Small intestine (tissue), 7 donors: ENCODE measurements at regions not wholly inside any gene's neighbourhood (a gene's known extent, or its start where the extent isn't known, plus 50 kb on each side); places are given as distances from the start of the nearest gene placed in this dataset.
"Not testable (repeated sequence)": the region's sequence is repeated elsewhere in the genome, so short reads cannot be mapped to it uniquely, and the experiment has no call there.

Source experiments
- DNase-seq, 2 donors: peaks; one replicate each; pipeline versions ENCODE4 v3.0.0 to v3.0.0-alpha.2; 2013
- FAIRE-seq: peaks from 2 replicates; lab custom pipeline; 2012; peaks lifted over from hg19 to GRCh38; lab: Jason Lieb, UNC
- H3K27ac ChIP-seq, 3 donors: one replicate each; pipeline ENCODE4 v1.5.1; 2013; ENCODE audit warnings: low read length in 2 of 3, mild to moderate bottlenecking in 2 of 3, control low read depth in 1 of 3, inconsistent platforms in 1 of 3, low read depth in 1 of 3, moderate library complexity in 1 of 3
- H3K27me3 ChIP-seq, 3 donors: one replicate each; pipeline ENCODE4 v1.6.1; 2013; ENCODE audit warnings: low read length in 3 of 3, inconsistent platforms in 1 of 3; ENCODE audit not compliant: control insufficient read depth in 3 of 3, insufficient read depth in 3 of 3
- H3K36me3 ChIP-seq, 3 donors: one replicate each; pipeline ENCODE4 v1.6.1; 2013; ENCODE audit warnings: low read length in 3 of 3, inconsistent platforms in 1 of 3, low read depth in 1 of 3, mild to moderate bottlenecking in 1 of 3, moderate library complexity in 1 of 3; ENCODE audit not compliant: control insufficient read depth in 3 of 3, insufficient read depth in 2 of 3
- H3K4me1 ChIP-seq, 3 donors: one replicate each; pipeline ENCODE4 v1.6.1; 2013; ENCODE audit warnings: low read length in 2 of 3, inconsistent platforms in 1 of 3, low read depth in 1 of 3, mild to moderate bottlenecking in 1 of 3, moderate library complexity in 1 of 3; ENCODE audit not compliant: control insufficient read depth in 3 of 3, insufficient read depth in 2 of 3
- H3K4me3 ChIP-seq, 3 donors: one replicate each; pipeline ENCODE4 v1.5.1; 2013; ENCODE audit warnings: low read length in 3 of 3, control low read depth in 1 of 3, inconsistent platforms in 1 of 3, low read depth in 1 of 3, mild to moderate bottlenecking in 1 of 3, moderate library complexity in 1 of 3
- H3K9me3 ChIP-seq, 2 donors: one replicate each; pipeline ENCODE4 v1.6.1; 2013; ENCODE audit warnings: low read depth in 1 of 2, low read length in 1 of 2; ENCODE audit not compliant: control insufficient read depth in 2 of 2, insufficient read depth in 1 of 2
- WGBS, 3 donors: extraction: QIAGEN DNeasy Blood & Tissue Kit; methylation state at CpG; one replicate each; pipeline ENCODE4 v1.1.7; 2013; 5-methylcytosine and 5-hydroxymethylcytosine counted together
- donor health status: healthy with polysubstance abuse.
- donor health status: control.
- donor health status: control.
- donor health status: Bipolar disorder and iron deficiency.
- donor health status: healthy.

DNA sequence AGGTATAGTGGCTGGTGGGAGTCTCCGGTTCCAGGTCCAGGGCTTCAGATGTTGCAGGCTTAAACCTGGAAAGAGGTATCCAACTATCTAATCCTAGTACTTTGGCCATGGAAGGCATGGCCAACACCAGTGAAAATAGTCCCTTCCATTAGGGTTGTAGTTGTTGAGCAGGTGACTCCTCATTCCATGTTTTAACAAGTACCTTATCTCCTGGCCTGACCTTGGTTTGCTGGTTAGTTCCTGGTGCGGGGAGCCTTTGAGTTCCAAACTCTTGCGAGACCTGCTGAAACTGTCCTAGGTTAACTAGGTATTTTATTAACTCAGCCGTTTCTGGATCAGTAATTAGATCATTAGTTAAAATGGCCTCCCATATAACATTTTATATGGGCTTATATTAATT is 128.9 kb downstream of the GPCPD1 start:
- FAIRE-seq (no peak), DNase-seq (peak in 1 of 2 donors; percentile 66)
- H3K27me3 ChIP-seq, result peaks cover 0 to 2% (median 0%) of the 10 kb centered on the region in 3 donors
- no peaks in the 10 kb centered on the region for H3K36me3 ChIP-seq
- H3K27ac ChIP-seq, result no peak overlapping the region
- H3K9me3 ChIP-seq, result no peaks in the 10 kb centered on the region
- no peaks in the 10 kb centered on the region for H3K4me1 ChIP-seq
- H3K4me3 ChIP-seq, result no peak overlapping the region
- WGBS, 3 donors, result 18 to 73% (median 43%) methylated on average over 4 of the region's 4 CpGs

DNA sequence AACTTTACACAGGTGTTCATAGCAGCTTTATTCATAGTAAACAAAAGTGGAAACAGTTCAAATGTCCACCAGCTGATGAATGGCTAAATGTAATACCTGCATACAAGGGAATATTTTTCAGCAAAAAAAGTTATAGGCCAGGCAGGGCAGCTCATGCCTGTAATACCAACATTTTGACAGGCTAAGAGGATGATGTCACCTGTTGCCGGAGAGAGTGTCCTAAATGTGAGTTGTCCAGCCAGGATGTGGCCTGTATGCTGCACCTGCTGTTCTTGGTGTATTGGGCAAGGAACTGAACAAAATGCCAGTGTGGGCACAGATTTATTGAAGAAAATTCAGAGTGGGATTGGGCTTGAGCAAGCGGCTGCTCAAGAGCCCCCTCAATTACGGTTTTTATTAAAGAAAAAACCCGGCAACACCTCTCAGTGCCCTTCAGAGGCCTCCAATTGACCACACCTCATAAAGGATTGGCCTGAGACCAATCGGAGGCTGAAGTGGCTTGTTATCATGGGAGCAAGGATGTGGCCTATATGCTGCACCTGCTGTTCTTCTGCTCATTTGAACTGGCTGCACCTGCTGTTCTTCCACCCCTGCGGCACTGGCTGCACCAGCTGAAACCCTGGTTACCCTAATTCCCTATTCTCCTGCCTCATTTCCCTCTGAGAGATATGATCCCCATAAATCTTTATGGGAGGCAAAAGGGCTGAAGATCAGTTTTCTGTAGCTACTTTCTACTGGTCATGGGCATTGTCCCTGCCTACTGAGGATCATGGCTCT is 129.8 kb downstream of the GPCPD1 start:
- Histone ChIP-seq H3K4me1 (no peaks in the 10 kb centered on the region), H3K9me3 (no peaks in the 10 kb centered on the region), H3K36me3 (no peaks in the 10 kb centered on the region), H3K4me3 (no peak overlapping the region), H3K27ac (no peak overlapping the region), H3K27me3 (peaks cover 0 to 2% (median 0%) of the 10 kb centered on the region in 3 donors)
- FAIRE-seq, result no peak
- peak in 1 of 2 donors; percentile 60 for DNase-seq
- 15 to 70% (median 35%) methylated on average over 6 of the region's 6 CpGs for WGBS, 3 donors

DNA sequence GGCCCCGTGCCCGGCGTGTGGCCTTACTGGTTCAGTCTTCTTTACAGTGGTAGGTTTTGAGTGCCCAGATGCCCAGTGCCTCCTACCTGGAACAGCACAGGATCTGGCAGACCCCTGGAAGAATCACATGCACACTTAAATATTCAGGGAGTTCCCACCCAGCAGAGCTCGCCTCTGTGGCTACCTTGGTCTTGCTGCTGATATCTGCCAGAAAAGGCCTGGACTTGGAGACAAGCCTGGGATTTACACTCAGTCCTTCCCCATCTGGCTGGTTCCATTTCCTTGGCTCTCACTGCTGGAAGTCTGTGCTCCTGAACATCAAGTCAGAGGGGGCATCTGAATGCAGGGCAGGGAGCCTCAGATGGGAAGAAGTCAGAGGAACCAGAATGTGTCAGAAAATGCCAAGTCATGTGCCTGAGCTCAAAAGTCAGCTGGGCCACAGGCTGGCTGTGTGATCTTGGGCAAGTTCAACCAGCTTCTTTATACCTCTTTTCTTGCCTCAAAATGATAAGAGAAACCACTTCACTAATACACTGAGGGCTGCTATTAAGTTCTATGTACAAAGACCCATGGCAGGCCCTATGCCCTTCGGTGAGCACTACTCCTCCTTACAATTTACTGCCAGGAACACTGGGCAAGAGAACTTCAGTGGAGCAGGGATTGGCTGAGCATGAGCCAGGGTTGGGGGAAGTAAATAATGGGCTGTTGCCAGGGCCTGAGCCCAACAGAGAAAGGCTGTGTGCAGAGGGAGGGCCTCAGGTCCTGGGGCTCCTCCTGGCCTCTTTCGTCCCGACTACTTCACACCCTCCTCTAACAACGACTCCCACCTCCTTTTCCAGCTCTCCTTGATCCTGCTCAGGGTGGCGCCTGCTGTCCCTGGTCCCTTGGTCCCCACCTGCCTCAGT is 135.9 kb downstream of the GPCPD1 start:
- Histone ChIP-seq H3K27me3 (no peaks in the 10 kb centered on the region), H3K4me1 (no peaks in the 10 kb centered on the region), H3K27ac (no peak overlapping the region), H3K36me3 (no peaks in the 10 kb centered on the region), H3K4me3 (no peak overlapping the region), H3K9me3 (no peaks in the 10 kb centered on the region)
- 73 to 82% (median 82%) methylated on average over 5 to 8 of the region's 9 CpGs for WGBS, 3 donors
- FAIRE-seq, result no peak
- no peak for DNase-seq

DNA sequence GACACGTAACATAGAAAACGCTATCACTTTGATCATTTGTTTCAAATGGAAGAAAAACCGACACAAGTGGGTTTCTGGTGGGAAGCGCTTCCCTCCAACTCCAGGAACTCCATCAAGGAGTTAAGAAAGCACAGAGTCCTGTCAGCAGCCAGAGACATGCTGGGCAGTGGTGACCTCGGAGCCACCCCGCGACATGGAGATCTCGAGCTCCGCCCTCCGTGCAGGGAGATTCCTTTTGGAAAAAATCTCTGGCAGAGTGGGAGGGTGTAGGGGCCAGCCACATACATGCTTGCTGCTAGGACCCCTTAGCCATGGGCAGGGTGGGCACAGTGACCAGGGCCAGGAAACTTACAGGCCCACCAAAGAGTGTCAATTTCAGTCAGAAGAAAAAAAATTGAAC is 138.9 kb downstream of the GPCPD1 start:
- H3K4me3 ChIP-seq, H3K9me3 ChIP-seq, H3K36me3 ChIP-seq, H3K4me1 ChIP-seq, DNase-seq, H3K27me3 ChIP-seq, H3K27ac ChIP-seq, FAIRE-seq: not testable (repeated sequence)
- 48 to 85% (median 65%) methylated on average over 4 of the region's 10 CpGs for WGBS, 3 donors

DNA sequence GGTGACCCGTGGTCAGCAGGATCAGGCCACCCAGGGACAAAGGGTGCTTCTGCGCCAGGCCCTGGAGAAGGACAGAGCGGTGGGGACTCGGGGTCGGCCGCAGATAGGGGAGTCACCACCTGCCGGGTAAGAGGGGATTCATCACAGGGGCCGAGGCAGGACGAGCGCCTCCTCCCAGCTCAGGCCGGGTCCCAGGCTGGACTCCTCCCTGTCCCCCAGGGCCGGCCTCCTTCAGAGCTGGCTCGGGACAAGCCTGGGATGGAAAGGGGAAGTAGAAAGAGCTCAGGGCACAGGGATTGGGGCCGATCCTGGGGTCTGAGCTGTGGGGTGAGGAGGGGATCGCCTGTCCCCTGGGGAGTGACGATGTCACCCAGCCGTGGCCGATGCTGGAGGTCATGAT is 139.4 kb downstream of the GPCPD1 start:
- DNase-seq (no peak), FAIRE-seq (no peak)
- Histone ChIP-seq H3K36me3 (no peaks in the 10 kb centered on the region), H3K4me1 (no peaks in the 10 kb centered on the region), H3K27ac (no peak overlapping the region), H3K27me3 (peaks cover 0 to 5% (median 0%) of the 10 kb centered on the region in 3 donors), H3K4me3 (no peak overlapping the region), H3K9me3 (no peaks in the 10 kb centered on the region)
- WGBS, 3 donors, result 84 to 93% (median 93%) methylated on average over 18 of the region's 18 CpGs

DNA sequence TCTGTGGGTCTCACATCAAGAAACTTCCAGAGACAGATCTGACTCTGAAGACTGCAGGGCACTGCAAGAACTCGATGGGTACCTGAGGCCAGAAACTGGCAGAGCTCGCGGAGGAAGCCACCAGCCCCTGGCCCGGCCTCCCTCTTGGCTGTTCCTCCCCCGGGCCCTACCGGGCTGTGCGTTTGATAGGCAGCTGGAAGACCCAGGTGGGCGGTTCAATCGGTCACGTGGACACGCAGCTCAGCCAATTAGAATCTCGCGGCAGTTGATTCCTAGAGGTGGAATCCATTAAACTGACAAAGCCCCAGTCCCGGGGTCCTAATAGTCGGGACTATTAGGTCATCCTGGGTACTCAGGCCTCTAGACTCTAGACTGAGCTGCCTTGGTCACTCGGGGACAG is 139.9 kb downstream of the GPCPD1 start:
- H3K36me3 ChIP-seq, result no peaks in the 10 kb centered on the region
- no peak overlapping the region for H3K27ac ChIP-seq
- peaks cover 0 to 5% (median 0%) of the 10 kb centered on the region in 3 donors for H3K27me3 ChIP-seq
- no peaks in the 10 kb centered on the region for H3K4me1 ChIP-seq
- no peak for DNase-seq
- no peak for FAIRE-seq
- 92 to 95% (median 93%) methylated on average over 16 of the region's 16 CpGs for WGBS, 3 donors
- H3K9me3 ChIP-seq, result no peaks in the 10 kb centered on the region
- no peak overlapping the region for H3K4me3 ChIP-seq

DNA sequence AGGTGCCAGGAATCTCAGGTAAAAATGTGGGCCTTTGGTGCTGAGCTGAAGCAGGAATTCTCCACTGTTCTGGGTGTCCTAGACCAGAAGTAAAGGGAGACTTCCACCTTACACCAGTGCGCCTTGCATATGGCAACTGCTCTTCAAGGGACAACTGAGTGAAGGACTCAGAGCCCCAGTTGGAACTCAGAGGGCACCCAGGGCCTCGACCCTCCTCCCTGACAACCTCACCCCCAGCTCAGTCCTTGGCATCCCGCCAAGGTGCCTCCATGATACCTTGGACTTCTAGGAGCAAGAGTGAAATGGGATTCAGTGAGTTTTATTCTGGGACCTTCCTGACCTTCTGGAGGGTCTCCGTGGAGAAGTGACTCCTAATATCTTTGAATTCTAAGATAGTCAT is 140.3 kb downstream of the GPCPD1 start:
- Histone ChIP-seq H3K4me1 (no peaks in the 10 kb centered on the region), H3K27me3 (peaks cover 0 to 6% (median 0%) of the 10 kb centered on the region in 3 donors), H3K4me3 (no peak overlapping the region), H3K27ac (no peak overlapping the region), H3K36me3 (no peaks in the 10 kb centered on the region), H3K9me3 (no peaks in the 10 kb centered on the region)
- DNase-seq, result no peak
- 73 to 77% (median 74%) methylated on average over 4 of the region's 4 CpGs for WGBS, 3 donors
- no peak for FAIRE-seq

DNA sequence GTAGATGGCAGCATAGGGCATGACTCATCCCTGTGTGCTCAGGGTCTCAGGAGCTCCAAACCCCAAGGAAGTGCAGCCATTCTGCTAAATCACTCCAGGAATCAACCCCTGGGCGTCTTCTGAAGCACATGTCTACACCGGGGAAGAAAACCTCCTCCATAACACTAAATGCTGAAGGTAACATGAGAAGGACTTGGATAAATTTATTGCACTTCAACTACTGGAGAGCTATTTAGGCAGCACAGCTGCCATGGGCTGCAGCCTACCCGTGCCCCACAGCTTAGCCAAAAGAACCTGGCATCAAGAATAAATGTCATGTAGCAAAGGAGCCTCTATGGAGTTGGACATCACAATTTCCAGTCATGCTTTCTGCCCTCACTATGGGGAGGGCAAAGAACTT is 141.7 kb downstream of the GPCPD1 start:
- 79 to 85% (median 83%) methylated on average over 3 of the region's 3 CpGs for WGBS, 3 donors
- no peak overlapping the region for H3K27ac ChIP-seq
- H3K36me3 ChIP-seq, result no peaks in the 10 kb centered on the region
- DNase-seq, result no peak
- no peaks in the 10 kb centered on the region for H3K9me3 ChIP-seq
- no peak for FAIRE-seq
- H3K4me3 ChIP-seq, result no peak overlapping the region
- H3K27me3 ChIP-seq, result peaks cover 0 to 8% (median 0%) of the 10 kb centered on the region in 3 donors
- no peaks in the 10 kb centered on the region for H3K4me1 ChIP-seq
